ENCODE measurements at regions not wholly inside any gene's neighbourhood (a gene's known extent, or its start where the extent isn't known, plus 50 kb on each side); places are given as distances from the start of the nearest gene placed in this dataset.
"Not testable (repeated sequence)": the region's sequence is repeated elsewhere in the genome, so short reads cannot be mapped to it uniquely, and the experiment has no call there.

- peak; percentile 13; the same call in 1 of the 2 replicates for TF ChIP-seq CTCF (IDR thresholded peaks at IDR 0.05; ENCODE audit: borderline replicate concordance, insufficient read depth, low read depth, low read length)
- not testable (repeated sequence) for H3K4me3 ChIP-seq (ENCODE audit: low read depth, low read length)
Measured at GRCh38 chr16:33844533-33844932, 385.1 kb downstream of the TP53TG3F start.
